Cardiac fibroblast (primary cell): ENCODE measurements at regions not wholly inside any gene's neighbourhood (a gene's known extent, or its start where the extent isn't known, plus 50 kb on each side); places are given as distances from the start of the nearest gene placed in this dataset.

Experiments
- DNase-seq, 2 donors: peaks; one replicate each; pipeline versions ENCODE4 v3.0.0 to v3.0.0-alpha.2; 2010; ENCODE audit warnings: low read depth in 2 of 2
- H3K4me3 ChIP-seq, 2 donors: replicated peaks in 1 of 2; 1 replicate in 1 of 2; 2 replicates in 1 of 2; pipeline ENCODE4 v1.5.1; 2011; ENCODE audit warnings: low read depth in 2 of 2, low read length in 2 of 2, mild to moderate bottlenecking in 2 of 2, moderate library complexity in 1 of 2
- TF ChIP-seq, protein P1 (sequence below): IDR thresholded peaks from one replicate; pipeline ENCODE4 v1.5.1; 2011; ENCODE audit warnings: low read depth, mild to moderate bottlenecking, low read length, inconsistent platforms

DNA sequence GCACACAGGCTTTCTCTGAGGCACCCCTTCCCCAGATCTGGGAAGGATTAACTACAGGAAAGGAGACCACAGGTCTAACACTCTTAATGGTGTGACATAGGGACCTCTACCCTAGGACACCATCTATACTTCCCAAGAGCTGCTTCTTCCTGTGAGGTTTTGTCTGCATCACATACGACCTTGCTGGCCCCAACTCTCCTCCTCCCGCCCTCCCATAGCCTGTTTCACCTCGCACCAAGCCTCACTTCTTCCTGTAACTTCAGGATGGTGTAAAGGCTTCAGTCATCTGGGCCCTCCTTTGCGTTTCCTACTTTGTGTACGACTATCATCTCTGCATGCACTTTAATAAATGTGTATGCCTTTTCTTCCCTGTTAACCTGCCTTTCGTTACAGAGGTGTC lies 274.3 kb downstream of the KLF6 start:
- TF ChIP-seq, protein P1, sequence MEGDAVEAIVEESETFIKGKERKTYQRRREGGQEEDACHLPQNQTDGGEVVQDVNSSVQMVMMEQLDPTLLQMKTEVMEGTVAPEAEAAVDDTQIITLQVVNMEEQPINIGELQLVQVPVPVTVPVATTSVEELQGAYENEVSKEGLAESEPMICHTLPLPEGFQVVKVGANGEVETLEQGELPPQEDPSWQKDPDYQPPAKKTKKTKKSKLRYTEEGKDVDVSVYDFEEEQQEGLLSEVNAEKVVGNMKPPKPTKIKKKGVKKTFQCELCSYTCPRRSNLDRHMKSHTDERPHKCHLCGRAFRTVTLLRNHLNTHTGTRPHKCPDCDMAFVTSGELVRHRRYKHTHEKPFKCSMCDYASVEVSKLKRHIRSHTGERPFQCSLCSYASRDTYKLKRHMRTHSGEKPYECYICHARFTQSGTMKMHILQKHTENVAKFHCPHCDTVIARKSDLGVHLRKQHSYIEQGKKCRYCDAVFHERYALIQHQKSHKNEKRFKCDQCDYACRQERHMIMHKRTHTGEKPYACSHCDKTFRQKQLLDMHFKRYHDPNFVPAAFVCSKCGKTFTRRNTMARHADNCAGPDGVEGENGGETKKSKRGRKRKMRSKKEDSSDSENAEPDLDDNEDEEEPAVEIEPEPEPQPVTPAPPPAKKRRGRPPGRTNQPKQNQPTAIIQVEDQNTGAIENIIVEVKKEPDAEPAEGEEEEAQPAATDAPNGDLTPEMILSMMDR, result no peak
- DNase-seq, result no peak
- H3K4me3 ChIP-seq, result no peak overlapping the region

DNA sequence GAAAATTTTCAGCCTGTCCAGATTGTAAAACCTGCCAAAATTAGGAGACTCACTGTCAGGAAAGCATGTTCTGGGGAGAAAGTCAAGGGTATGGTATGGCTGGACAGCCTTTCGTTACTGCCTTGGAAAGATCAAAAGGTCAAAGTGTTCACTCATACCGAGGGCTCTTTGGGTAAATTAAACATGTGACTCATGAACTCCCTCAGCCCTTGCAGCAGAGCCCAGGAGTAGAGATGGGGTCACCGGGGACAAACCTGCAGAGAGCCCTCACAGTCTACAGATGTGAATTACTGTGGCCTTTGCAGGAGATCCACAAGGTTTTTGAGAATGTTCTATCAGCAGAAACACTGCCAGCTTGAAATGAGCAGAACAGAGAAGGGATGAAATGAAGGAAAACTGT lies 275.7 kb downstream of the KLF6 start:
- no peak for DNase-seq
- TF ChIP-seq, protein P1, result no peak
- no peak overlapping the region for H3K4me3 ChIP-seq

DNA sequence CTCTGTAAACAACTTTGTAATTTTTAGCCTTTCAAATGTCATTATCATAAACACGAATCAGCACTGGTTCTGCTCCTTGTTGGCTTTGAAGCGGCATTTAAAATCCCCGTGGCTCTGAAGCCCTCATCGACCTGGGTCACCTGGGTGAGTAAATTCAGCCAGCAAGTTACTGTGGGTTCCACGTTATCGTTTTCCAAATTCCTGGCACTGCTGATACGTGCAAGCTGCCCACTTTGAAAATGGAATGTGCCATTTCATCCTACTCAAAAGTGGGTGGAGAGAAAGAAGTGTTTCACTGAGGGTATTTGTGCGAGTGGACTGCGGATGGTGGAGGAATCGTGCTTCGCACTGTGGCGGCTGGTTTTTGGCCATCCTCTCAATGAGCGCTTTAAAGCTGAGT lies 281.7 kb downstream of the KLF6 start:
- no peak for DNase-seq
- H3K4me3 ChIP-seq, result no peak overlapping the region
- TF ChIP-seq, protein P1, result no peak

DNA sequence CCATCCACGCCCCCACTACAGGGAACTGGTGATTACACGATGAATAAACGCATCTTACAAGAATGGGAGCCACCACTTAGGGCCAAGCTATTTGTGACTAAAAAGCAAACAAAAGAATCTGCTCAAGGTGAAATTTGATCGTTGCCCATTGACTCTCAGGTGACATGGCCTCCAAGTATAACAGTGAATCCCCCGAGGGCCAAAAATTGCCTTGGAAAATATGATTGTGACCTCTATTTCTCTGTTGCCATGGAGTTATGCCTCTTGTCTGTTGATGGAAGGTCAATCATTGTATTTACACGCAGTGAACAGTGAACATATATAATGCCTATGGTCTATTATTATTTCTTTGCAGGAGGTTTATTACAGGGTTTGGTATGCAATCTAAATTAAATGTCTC lies 282.3 kb downstream of the KLF6 start:
- H3K4me3 ChIP-seq, result no peak overlapping the region
- no peak for DNase-seq
- TF ChIP-seq, protein P1, result no peak

DNA sequence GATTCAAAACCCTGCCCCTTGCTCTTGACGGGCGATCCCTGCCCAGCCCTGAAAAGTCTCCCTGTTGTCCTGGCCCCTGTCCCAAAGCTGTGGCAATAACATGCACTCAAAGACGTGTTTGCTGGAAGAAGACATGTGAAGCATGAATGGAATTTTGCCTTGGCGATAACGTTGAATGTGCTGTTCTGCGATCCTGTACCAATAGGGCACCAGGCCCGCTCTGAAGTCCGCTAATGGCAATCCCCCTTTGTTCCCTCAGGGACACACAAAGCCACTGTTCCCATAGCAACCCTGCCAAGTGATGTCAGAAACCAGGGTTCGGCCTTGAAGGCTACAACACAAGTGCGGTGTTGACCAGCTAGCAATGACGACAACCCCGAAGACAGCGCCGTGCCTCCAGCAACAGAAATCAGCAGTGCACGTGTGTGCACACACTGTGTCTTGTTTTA lies 284.6 kb downstream of the KLF6 start:
- DNase-seq, result peak; percentile 98 to 100
- H3K4me3 ChIP-seq, result no peak overlapping the region

DNA sequence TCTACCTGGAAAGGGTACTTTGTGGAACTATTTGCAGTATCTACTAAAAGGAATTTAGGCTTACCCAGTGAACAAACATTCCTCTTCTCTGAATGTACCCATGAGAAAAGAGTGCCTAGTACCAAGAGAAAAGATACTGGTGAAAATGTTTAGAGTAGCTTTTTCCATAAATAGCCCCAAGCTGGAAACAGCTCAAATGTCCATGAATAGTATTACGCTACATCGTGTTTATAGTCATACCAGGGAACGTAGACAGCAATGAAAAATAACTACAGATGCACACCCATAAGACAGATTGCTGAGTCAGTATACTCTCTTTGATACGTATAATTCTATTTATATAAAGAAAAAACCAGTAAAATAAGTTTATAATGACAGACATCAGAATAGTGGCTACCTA lies 285.9 kb downstream of the KLF6 start:
- TF ChIP-seq, protein P1, result no peak
- no peak overlapping the region for H3K4me3 ChIP-seq
- DNase-seq, result peak; percentile 37 to 60

More for the DNA sequence above, 284.6 kb downstream of the KLF6 start:
- TF ChIP-seq, protein P1, result no peak

DNA sequence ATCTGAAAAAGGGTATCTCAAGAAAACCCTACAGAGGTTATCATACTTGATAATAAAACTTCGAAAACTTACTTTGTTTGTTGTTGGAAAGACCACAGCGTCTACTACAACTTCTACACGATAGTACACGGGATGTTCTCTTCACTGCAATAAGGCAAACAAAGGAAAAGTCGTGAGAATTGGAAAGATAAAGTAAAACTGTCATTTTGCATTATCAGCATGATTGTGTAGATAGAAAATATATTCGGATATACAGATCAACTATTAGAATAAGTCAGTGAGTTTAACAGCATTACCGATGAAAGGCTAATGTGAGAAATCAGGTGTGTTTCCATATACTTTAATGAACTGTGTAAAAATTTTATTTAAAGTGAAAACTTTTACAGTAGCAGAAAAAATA lies 287.4 kb downstream of the KLF6 start:
- DNase-seq, result no peak
- TF ChIP-seq, protein P1, result no peak
- H3K4me3 ChIP-seq, result no peak overlapping the region
